PC-9 (cell line): ENCODE measurements at regions not wholly inside any gene's neighbourhood (a gene's known extent, or its start where the extent isn't known, plus 50 kb on each side); places are given as distances from the start of the nearest gene placed in this dataset.

Source experiments
- BruUV-seq: library from RNA; stranded (reverse); fragments of 400-500 nt; replicated peaks from 2 replicates; lab custom pipeline; 2021; lab: Mats Ljungman, UMichigan
- CTCF ChIA-PET: fragments of 300-600 bp; sonication (Branson Sonifier 250); formaldehyde crosslinking; loops from one replicate; lab custom pipeline; 2022; ENCODE audit warnings: antibody characterized with exemption; lab: Charles Lee
- POLR2A ChIA-PET: fragments of 300-600 bp; sonication (Branson Sonifier 250); formaldehyde crosslinking; loops from one replicate; lab custom pipeline; 2022; ENCODE audit warnings: antibody characterized with exemption; ENCODE audit not compliant: unreplicated experiment; lab: Charles Lee
- DNase-seq, 2 experiments: peaks; one replicate each; pipeline versions ENCODE4 v3.0.0 to v3.0.0-alpha.2; 2015 to 2022; ENCODE audit warnings: mixed read lengths in 1 of 2
- H2AFZ ChIP-seq: fragments of 200-600 bp; sonication (generic); 2 replicates; pipeline ENCODE4 v1.8.1; 2017; ENCODE audit warnings: antibody characterized with exemption
- H3F3A ChIP-seq: fragments of 200-600 bp; sonication (generic); 2 replicates; pipeline ENCODE4 v1.8.1; 2017; ENCODE audit warnings: antibody characterized with exemption, mild to moderate bottlenecking, low read depth; ENCODE audit not compliant: insufficient read depth
- H3K27ac ChIP-seq: fragments of 200-600 bp; sonication (generic); 2 replicates; pipeline ENCODE4 v1.6.1; 2016; ENCODE audit warnings: mixed run types
- H3K27me3 ChIP-seq: fragments of 200-600 bp; sonication (generic); 2 replicates; pipeline ENCODE4 v1.6.1; 2016; ENCODE audit warnings: low read depth, mixed run types; ENCODE audit not compliant: insufficient read depth
- H3K36me3 ChIP-seq: fragments of 200-600 bp; sonication (generic); 2 replicates; pipeline ENCODE4 v1.6.1; 2016; ENCODE audit warnings: low read depth, mixed run types
- H3K4me1 ChIP-seq: fragments of 200-600 bp; sonication (generic); replicated peaks from 2 replicates; pipeline ENCODE4 v1.6.1; 2016; ENCODE audit warnings: mixed run types; ENCODE audit not compliant: insufficient read depth
- H3K4me2 ChIP-seq: fragments of 200-600 bp; sonication (generic); 2 replicates; pipeline ENCODE4 v1.6.1; 2017; ENCODE audit warnings: mixed run types
- H3K4me3 ChIP-seq: fragments of 200-600 bp; sonication (generic); 2 replicates; pipeline ENCODE4 v1.6.1; 2016; ENCODE audit warnings: mixed run types
- H3K79me2 ChIP-seq: fragments of 200-600 bp; sonication (generic); 2 replicates; pipeline ENCODE4 v1.6.1; 2017; ENCODE audit warnings: low read depth, mixed run types
- H3K9me2 ChIP-seq: fragments of 200-600 bp; sonication (generic); 2 replicates; pipeline ENCODE4 v1.8.1; 2017; ENCODE audit warnings: mild to moderate bottlenecking; ENCODE audit not compliant: insufficient read depth
- H3K9me3 ChIP-seq: fragments of 200-600 bp; sonication (generic); 2 replicates; pipeline ENCODE4 v1.8.1; 2016; ENCODE audit warnings: low read depth; ENCODE audit not compliant: insufficient read depth
- H4K20me1 ChIP-seq: fragments of 200-600 bp; sonication (generic); 2 replicates; pipeline ENCODE4 v1.8.1; 2017; ENCODE audit not compliant: insufficient read depth
- CTCF ChIP-seq: fragments of 200-600 bp; sonication (generic); conservative IDR thresholded peaks from 2 replicates; pipeline ENCODE4 v1.6.1; 2017; ENCODE audit warnings: mixed run types, antibody characterized with exemption, mild to moderate bottlenecking, moderate library complexity
- EZH2 ChIP-seq: fragments of 200-600 bp; sonication (generic); IDR thresholded peaks from 2 replicates; pipeline ENCODE4 v1.8.0; 2017; ENCODE audit warnings: antibody characterized with exemption, low read depth
- intact Hi-C: fragments of 100-400 bp; cut with micrococcal nuclease; formaldehyde crosslinking; loops from one replicate; pipeline ENCODE4 v1.10.0; 2022; ENCODE audit not compliant: unreplicated experiment

GRCh38 chr12:42669553-42669952 is 80.0 kb upstream of the PRICKLE1 start:
- Histone ChIP-seq H3K4me3 (no peak overlapping the region), H3K79me2 (no peaks in the 10 kb centered on the region), H3K36me3 (no peaks in the 10 kb centered on the region), H3K27me3 (no peaks in the 10 kb centered on the region), H4K20me1 (no peaks in the 10 kb centered on the region), H3K9me3 (no peaks in the 10 kb centered on the region), H2AFZ (no peak overlapping the region), H3K27ac (no peak overlapping the region), H3F3A (no peaks in the 10 kb centered on the region), H3K4me2 (no peak overlapping the region), H3K4me1 (no peaks in the 10 kb centered on the region), H3K9me2 (no peaks in the 10 kb centered on the region)
- CTCF ChIA-PET = no interaction called here
- intact Hi-C loops = no loop called here
- DNase-seq = no peak
- POLR2A ChIA-PET = interaction anchor here (0.7 kb wide), 1 partner anchor 331 kb away, joined by 3 read pairs; no protein-coding TSS in a partner anchor
- BruUV-seq = no TSS peak
- TF ChIP-seq CTCF (no peak), EZH2 (no peak)

GRCh38 chr12:42666671-42667243 is 77.2 kb upstream of the PRICKLE1 start:
- TF ChIP-seq CTCF = no peak
- no peak for TF ChIP-seq EZH2
- no peaks in the 10 kb centered on the region for H3K27me3 ChIP-seq
- no peak overlapping the region for H3K4me3 ChIP-seq
- H3K79me2 ChIP-seq = no peaks in the 10 kb centered on the region
- H4K20me1 ChIP-seq = no peaks in the 10 kb centered on the region
- no peak overlapping the region for H3K27ac ChIP-seq
- H3K4me2 ChIP-seq = no peak overlapping the region
- intact Hi-C loops = no loop called here
- ChIA-PET CTCF (no interaction called here), POLR2A (no interaction called here)
- H2AFZ ChIP-seq = no peak overlapping the region
- H3K36me3 ChIP-seq = no peaks in the 10 kb centered on the region
- H3K9me2 ChIP-seq = no peaks in the 10 kb centered on the region
- no peak for DNase-seq
- no peaks in the 10 kb centered on the region for H3K9me3 ChIP-seq
- H3K4me1 ChIP-seq = no peaks in the 10 kb centered on the region
- H3F3A ChIP-seq = no peaks in the 10 kb centered on the region
- no TSS peak for BruUV-seq

- no peaks in the 10 kb centered on the region for H3K27me3 ChIP-seq
- H3K4me2 ChIP-seq = no peak overlapping the region
- H3K36me3 ChIP-seq = no peaks in the 10 kb centered on the region
- no peaks in the 10 kb centered on the region for H3K79me2 ChIP-seq
- intact Hi-C loops = no loop called here
- no peak overlapping the region for H2AFZ ChIP-seq
- ChIA-PET CTCF (no interaction called here), POLR2A (no interaction called here)
- no peaks in the 10 kb centered on the region for H3K9me2 ChIP-seq
- no peak overlapping the region for H3K4me3 ChIP-seq
- no peaks in the 10 kb centered on the region; the same call in 1 of the 2 replicates for H3F3A ChIP-seq
- H3K27ac ChIP-seq = no peak overlapping the region
- H4K20me1 ChIP-seq = no peaks in the 10 kb centered on the region
- no peaks in the 10 kb centered on the region for H3K9me3 ChIP-seq
- DNase-seq = no peak
- no TSS peak for BruUV-seq
- 0 out of 2 replicates have a peak, but pooled peaks cover 4% of the 10 kb centered on the region for H3K4me1 ChIP-seq
- TF ChIP-seq EZH2 (no peak), CTCF (no peak)
These were observed 74.1 kb upstream of the PRICKLE1 start for GRCh38 chr12:42663621-42664020.
